PC-3 (cell line): ENCODE measurements at regions not wholly inside any gene's neighbourhood (a gene's known extent, or its start where the extent isn't known, plus 50 kb on each side); places are given as distances from the start of the nearest gene placed in this dataset.

Experiments
- ATAC-seq: fragments of 200-7000 bp; cut with Tn5 transposase; 2 replicates; pipeline ENCODE4 v1.9.1; 2020; ENCODE audit warnings: mild to moderate bottlenecking, moderate library complexity
- BruUV-seq: library from RNA; stranded (reverse); fragments of 400-500 nt; replicated peaks from 2 replicates; lab custom pipeline; 2021; lab: Mats Ljungman, UMichigan
- CTCF ChIA-PET: fragments of 300-600 bp; sonication (Branson Sonifier 250); formaldehyde crosslinking; loops from one replicate; lab custom pipeline; 2022; ENCODE audit warnings: antibody characterized with exemption; lab: Charles Lee
- POLR2A ChIA-PET: fragments of 300-600 bp; sonication (Branson Sonifier 250); formaldehyde crosslinking; loops from one replicate; lab custom pipeline; 2022; ENCODE audit warnings: antibody characterized with exemption; ENCODE audit not compliant: unreplicated experiment; lab: Charles Lee
- DNase-seq: peaks from one replicate; pipeline ENCODE4 v3.0.0-alpha.2; 2015
- H2AFZ ChIP-seq: fragments of 300-600 bp; sonication (generic); 2 replicates; pipeline ENCODE4 v1.6.0; 2016; ENCODE audit warnings: antibody characterized with exemption, low read length
- H3F3A ChIP-seq: fragments of 300-600 bp; sonication (generic); one replicate; pipeline ENCODE4 v1.6.0; 2017; ENCODE audit warnings: antibody characterized with exemption, low read length, control low read depth, mild to moderate bottlenecking; ENCODE audit not compliant: unreplicated experiment
- H3K27ac ChIP-seq: fragments of 300-600 bp; sonication (generic); 2 replicates; pipeline ENCODE4 v1.5.1; 2016; ENCODE audit warnings: mild to moderate bottlenecking, low read length
- H3K27me3 ChIP-seq: fragments of 300-600 bp; sonication (generic); 2 replicates; pipeline ENCODE4 v1.6.1; 2016; ENCODE audit warnings: low read length, mixed read lengths
- H3K36me3 ChIP-seq: fragments of 300-600 bp; sonication (generic); 2 replicates; pipeline ENCODE4 v1.6.1; 2016; ENCODE audit warnings: low read depth, mixed run types, low read length, mixed read lengths
- H3K4me1 ChIP-seq: fragments of 300-600 bp; sonication (generic); 2 replicates; pipeline ENCODE4 v1.5.1; 2016; ENCODE audit warnings: low read length; ENCODE audit not compliant: insufficient read depth
- H3K4me2 ChIP-seq: fragments of 300-600 bp; sonication (generic); 2 replicates; pipeline ENCODE4 v1.6.0; 2016; ENCODE audit warnings: low read length
- H3K4me3 ChIP-seq: fragments of 300-600 bp; sonication (generic); 2 replicates; pipeline ENCODE4 v1.5.1; 2016; ENCODE audit warnings: mild to moderate bottlenecking, low read length, mixed read lengths
- H3K79me2 ChIP-seq: fragments of 300-600 bp; sonication (generic); 2 replicates; pipeline ENCODE4 v1.6.1; 2017; ENCODE audit warnings: low read length, mixed read lengths
- H3K9ac ChIP-seq: fragments of 300-600 bp; sonication (generic); 2 replicates; pipeline ENCODE4 v1.6.0; 2016; ENCODE audit warnings: mild to moderate bottlenecking, low read length
- H3K9me2 ChIP-seq: fragments of 300-600 bp; sonication (generic); replicated peaks from 2 replicates; pipeline ENCODE4 v1.6.1; 2016; ENCODE audit warnings: mixed run types, low read length, mixed read lengths
- H3K9me3 ChIP-seq: fragments of 300-600 bp; sonication (generic); 2 replicates; pipeline ENCODE4 v1.6.1; 2016; ENCODE audit warnings: low read length, mixed read lengths
- H4K20me1 ChIP-seq: fragments of 300-600 bp; sonication (generic); 2 replicates; pipeline ENCODE4 v1.6.1; 2016; ENCODE audit warnings: low read length, mixed read lengths
- EZH2 ChIP-seq: fragments of 300-600 bp; sonication (generic); IDR thresholded peaks from one replicate; pipeline ENCODE4 v1.6.1; 2017; ENCODE audit warnings: antibody characterized with exemption, mild to moderate bottlenecking, low read length; ENCODE audit not compliant: unreplicated experiment
- EZH2phosphoT487 ChIP-seq: fragments of 300-600 bp; sonication (generic); IDR thresholded peaks from 2 replicates; pipeline ENCODE4 v1.6.1; 2018; ENCODE audit warnings: mild to moderate bottlenecking, antibody characterized with exemption, low read length, borderline replicate concordance
- intact Hi-C: fragments of 100-400 bp; cut with micrococcal nuclease; formaldehyde crosslinking; loops from 2 replicates; pipeline ENCODE4 v1.9.0; 2023
- TF ChIP-seq, protein P1 (sequence below): fragments of 300-600 bp; sonication (generic); conservative IDR thresholded peaks from 2 replicates; pipeline ENCODE4 v1.5.1; 2017; ENCODE audit warnings: antibody characterized with exemption, low read depth, mild to moderate bottlenecking, low read length

DNA sequence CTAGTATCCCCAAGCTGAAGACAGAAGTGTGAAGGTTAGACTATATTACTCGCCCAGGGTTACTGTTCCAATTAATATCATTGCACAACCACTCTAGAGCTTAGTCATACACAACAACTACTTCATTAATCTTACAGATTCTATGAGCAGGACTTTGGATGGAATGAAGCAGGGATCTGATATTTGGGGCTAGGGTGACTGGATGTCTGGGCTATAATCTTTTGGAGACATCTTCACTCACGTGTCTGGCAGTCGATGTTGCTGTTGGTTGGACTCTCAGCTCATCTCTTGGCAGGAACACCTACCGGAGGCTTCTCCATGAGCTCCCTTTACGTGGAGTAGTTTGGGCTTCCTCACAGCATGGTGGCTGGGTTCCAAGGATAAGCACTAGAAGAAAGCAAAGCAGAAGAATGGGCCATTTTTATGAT is 519.2 kb upstream of the B3GALT2 start:
- no peaks in the 10 kb centered on the region for H3K9me3 ChIP-seq
- H3K9ac ChIP-seq = no peak overlapping the region
- TF ChIP-seq EZH2phosphoT487 (no peak), EZH2 (no peak)
- TF ChIP-seq, protein P1, sequence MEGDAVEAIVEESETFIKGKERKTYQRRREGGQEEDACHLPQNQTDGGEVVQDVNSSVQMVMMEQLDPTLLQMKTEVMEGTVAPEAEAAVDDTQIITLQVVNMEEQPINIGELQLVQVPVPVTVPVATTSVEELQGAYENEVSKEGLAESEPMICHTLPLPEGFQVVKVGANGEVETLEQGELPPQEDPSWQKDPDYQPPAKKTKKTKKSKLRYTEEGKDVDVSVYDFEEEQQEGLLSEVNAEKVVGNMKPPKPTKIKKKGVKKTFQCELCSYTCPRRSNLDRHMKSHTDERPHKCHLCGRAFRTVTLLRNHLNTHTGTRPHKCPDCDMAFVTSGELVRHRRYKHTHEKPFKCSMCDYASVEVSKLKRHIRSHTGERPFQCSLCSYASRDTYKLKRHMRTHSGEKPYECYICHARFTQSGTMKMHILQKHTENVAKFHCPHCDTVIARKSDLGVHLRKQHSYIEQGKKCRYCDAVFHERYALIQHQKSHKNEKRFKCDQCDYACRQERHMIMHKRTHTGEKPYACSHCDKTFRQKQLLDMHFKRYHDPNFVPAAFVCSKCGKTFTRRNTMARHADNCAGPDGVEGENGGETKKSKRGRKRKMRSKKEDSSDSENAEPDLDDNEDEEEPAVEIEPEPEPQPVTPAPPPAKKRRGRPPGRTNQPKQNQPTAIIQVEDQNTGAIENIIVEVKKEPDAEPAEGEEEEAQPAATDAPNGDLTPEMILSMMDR = no peak
- no peak overlapping the region for H3K4me2 ChIP-seq
- DNase-seq (no peak), ATAC-seq (no peak)
- H2AFZ ChIP-seq = no peak overlapping the region
- no peaks in the 10 kb centered on the region for H4K20me1 ChIP-seq
- H3K4me1 ChIP-seq = peaks cover 27% of the 10 kb centered on the region
- no peaks in the 10 kb centered on the region for H3K36me3 ChIP-seq
- ChIA-PET POLR2A (no interaction called here), CTCF (no interaction called here)
- H3K9me2 ChIP-seq = 0 out of 2 replicates have a peak, but pooled peaks cover 3% of the 10 kb centered on the region
- no TSS peak for BruUV-seq
- intact Hi-C loops = no loop called here
- H3K79me2 ChIP-seq = no peaks in the 10 kb centered on the region
- H3K27ac ChIP-seq = no peak overlapping the region
- H3K27me3 ChIP-seq = no peaks in the 10 kb centered on the region
- no peaks in the 10 kb centered on the region for H3F3A ChIP-seq
- no peak overlapping the region for H3K4me3 ChIP-seq

DNA sequence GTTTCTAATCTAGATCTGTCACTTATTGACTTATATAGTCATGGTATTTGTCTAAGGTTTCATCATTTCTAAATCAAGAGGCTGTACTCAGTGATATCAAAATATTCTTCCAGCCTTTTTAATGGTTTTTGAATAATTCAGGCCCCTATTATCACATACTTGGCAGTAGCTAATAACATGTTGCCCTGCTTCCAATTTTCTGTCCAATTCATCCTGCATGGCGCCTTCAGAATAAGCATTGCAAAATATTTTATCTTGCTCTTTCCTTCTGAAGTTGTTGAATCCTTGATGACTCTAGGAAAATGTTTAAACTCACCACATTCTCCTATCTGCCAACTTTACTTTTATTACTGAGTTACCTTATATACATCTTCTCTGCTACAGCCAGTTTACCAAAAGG is 517.2 kb upstream of the B3GALT2 start:
- no peaks in the 10 kb centered on the region for H3K9me3 ChIP-seq
- no peak overlapping the region for H3K27ac ChIP-seq
- H4K20me1 ChIP-seq = no peaks in the 10 kb centered on the region
- H3F3A ChIP-seq = no peaks in the 10 kb centered on the region
- H2AFZ ChIP-seq = no peak overlapping the region
- no peak for TF ChIP-seq EZH2phosphoT487
- TF ChIP-seq, protein P1 = no peak
- TF ChIP-seq EZH2 = no peak
- no peak overlapping the region for H3K4me2 ChIP-seq
- H3K4me1 ChIP-seq = peaks cover 30% of the 10 kb centered on the region
- no peaks in the 10 kb centered on the region for H3K27me3 ChIP-seq
- no peak for DNase-seq
- no peaks in the 10 kb centered on the region for H3K9me2 ChIP-seq
- H3K79me2 ChIP-seq = no peaks in the 10 kb centered on the region
- ATAC-seq = no peak
- ChIA-PET POLR2A (no interaction called here), CTCF (no interaction called here)
- no peak overlapping the region for H3K4me3 ChIP-seq
- no peaks in the 10 kb centered on the region for H3K36me3 ChIP-seq
- no TSS peak for BruUV-seq
- intact Hi-C loops = no loop called here
- no peak overlapping the region for H3K9ac ChIP-seq

DNA sequence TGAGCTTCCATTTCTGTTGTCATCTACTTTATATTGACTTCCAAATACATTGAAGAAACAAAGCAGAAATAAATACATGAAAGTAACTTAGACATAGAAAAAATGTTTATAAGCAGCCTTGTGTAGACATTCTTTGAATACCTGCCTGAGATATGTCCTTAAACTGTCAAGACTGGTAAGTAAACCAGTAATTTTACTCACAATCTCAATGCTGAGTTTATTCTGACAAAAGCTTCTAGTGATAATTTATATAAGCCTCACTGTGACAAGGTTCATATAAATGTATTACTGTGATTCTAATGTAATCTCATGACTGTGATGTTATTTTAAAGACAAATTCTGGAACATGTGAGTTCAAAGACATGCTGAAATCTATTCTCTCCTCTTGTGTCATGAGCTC is 516.7 kb upstream of the B3GALT2 start:
- no peaks in the 10 kb centered on the region for H3K79me2 ChIP-seq
- no peak for DNase-seq
- POLR2A ChIA-PET = no interaction called here
- TF ChIP-seq, protein P1 = no peak
- no peaks in the 10 kb centered on the region for H3F3A ChIP-seq
- CTCF ChIA-PET = no interaction called here
- no peak overlapping the region for H3K4me2 ChIP-seq
- no peaks in the 10 kb centered on the region for H3K9me2 ChIP-seq
- H3K27ac ChIP-seq = no peak overlapping the region
- no peaks in the 10 kb centered on the region for H3K9me3 ChIP-seq
- BruUV-seq = no TSS peak
- H3K4me1 ChIP-seq = peaks cover 27% of the 10 kb centered on the region
- H3K36me3 ChIP-seq = no peaks in the 10 kb centered on the region
- no peak overlapping the region for H2AFZ ChIP-seq
- intact Hi-C loops = no loop called here
- ATAC-seq = no peak
- no peaks in the 10 kb centered on the region for H3K27me3 ChIP-seq
- no peak overlapping the region for H3K9ac ChIP-seq
- H4K20me1 ChIP-seq = no peaks in the 10 kb centered on the region
- H3K4me3 ChIP-seq = no peak overlapping the region
